ENCODE measurements at regions not wholly inside any gene's neighbourhood (a gene's known extent, or its start where the extent isn't known, plus 50 kb on each side); places are given as distances from the start of the nearest gene placed in this dataset.

- H3K36me3 ChIP-seq (ENCODE audit: control insufficient read depth in 1 of 2, insufficient read depth in 2 of 2, low read length in 2 of 2): no peaks in the 10 kb centered on the region
- no peak for ATAC-seq
- no peak overlapping the region for H3K4me3 ChIP-seq (replicated peaks in 1 of 2; ENCODE audit: low read depth in 1 of 2, low read length in 2 of 2)
- no peak overlapping the region for H3K27ac ChIP-seq (ENCODE audit: low read depth, low read length)
- H3K4me2 ChIP-seq (ENCODE audit: low read length): no peak overlapping the region
- TF ChIP-seq EZH2 (IDR thresholded peaks at IDR 0.05) (no peak), ELF1 (IDR thresholded peaks at IDR 0.05; ENCODE audit: borderline replicate concordance, low read depth) (no peak), SP1 (IDR thresholded peaks at IDR 0.05; ENCODE audit: low read depth) (no peak), MAX (IDR thresholded peaks at IDR 0.05) (no peak), CTCF (IDR thresholded peaks at IDR 0.05 in 2 of 3, conservative IDR thresholded peaks at IDR 0.05 in 1 of 3; ENCODE audit: borderline replicate concordance in 1 of 3, insufficient read depth in 1 of 3, low read depth in 2 of 3, low read length in 2 of 3) (no peak), SIN3A (IDR thresholded peaks at IDR 0.05; ENCODE audit: low read depth) (no peak), EZH2phosphoT487 (IDR thresholded peaks at IDR 0.05; ENCODE audit: borderline replicate concordance) (no peak)
- RAD21 ChIA-PET (ENCODE audit: low non-redundant PET in 1 of 2, low total read pairs in 2 of 2, uncharacterized antibody in 2 of 2, unreplicated experiment in 2 of 2): no interaction called here
- DNase-seq (ENCODE audit: low read depth, low spot score): no peak
- intact Hi-C loops (cut with micrococcal nuclease): no loop called here
- H3K27me3 ChIP-seq (ENCODE audit: insufficient read depth, low read length): no peaks in the 10 kb centered on the region
- POLR2A ChIA-PET: no interaction called here
- H3K4me1 ChIP-seq (ENCODE audit: control insufficient read depth in 1 of 2, insufficient read depth in 2 of 2, low read length in 2 of 2): no peaks in the 10 kb centered on the region
- no peaks in the 10 kb centered on the region for H4K20me1 ChIP-seq (ENCODE audit: insufficient read depth)
- no peaks in the 10 kb centered on the region for H3K9me2 ChIP-seq (ENCODE audit: insufficient read depth)
- no TSS peak for BruUV-seq (replicated peaks)
- CTCF ChIA-PET: no interaction called here
- H2AFZ ChIP-seq (ENCODE audit: low read depth, low read length, poor library complexity, severe bottlenecking): no peak overlapping the region
- no peaks in the 10 kb centered on the region for H3K79me2 ChIP-seq (ENCODE audit: insufficient read depth, low read length)
- no peak overlapping the region for H3K9ac ChIP-seq (ENCODE audit: low read length)
- H3K9me3 ChIP-seq (ENCODE audit: control insufficient read depth in 1 of 2, insufficient read depth in 1 of 2, low read depth in 1 of 2, low read length in 2 of 2): peaks cover 16 to 19% of the 10 kb centered on the region in 2 experiments; a peak in 3 of 4 replicates
Measured at GRCh38 chr18:73218293-73218692, 350.5 kb upstream of the NETO1 start.

GRCh38 chr18:73214970-73215369 is 347.2 kb upstream of the NETO1 start:
- no peaks in the 10 kb centered on the region for H3K79me2 ChIP-seq (ENCODE audit: insufficient read depth, low read length)
- ATAC-seq (no peak), DNase-seq (ENCODE audit: low read depth, low spot score) (no peak)
- H2AFZ ChIP-seq (ENCODE audit: low read depth, low read length, poor library complexity, severe bottlenecking): no peak overlapping the region
- no peak overlapping the region for H3K4me2 ChIP-seq (ENCODE audit: low read length)
- H3K4me3 ChIP-seq (replicated peaks in 1 of 2; ENCODE audit: low read depth in 1 of 2, low read length in 2 of 2): no peak overlapping the region
- H3K9me2 ChIP-seq (ENCODE audit: insufficient read depth): no peaks in the 10 kb centered on the region
- RAD21 ChIA-PET (ENCODE audit: low non-redundant PET in 1 of 2, low total read pairs in 2 of 2, uncharacterized antibody in 2 of 2, unreplicated experiment in 2 of 2): no interaction called here
- no TSS peak for BruUV-seq (replicated peaks)
- no peaks in the 10 kb centered on the region for H3K4me1 ChIP-seq (ENCODE audit: control insufficient read depth in 1 of 2, insufficient read depth in 2 of 2, low read length in 2 of 2)
- H4K20me1 ChIP-seq (ENCODE audit: insufficient read depth): no peaks in the 10 kb centered on the region
- H3K27me3 ChIP-seq (ENCODE audit: insufficient read depth, low read length): no peaks in the 10 kb centered on the region
- no peak for TF ChIP-seq EGR1 (IDR thresholded peaks at IDR 0.05; ENCODE audit: low read depth)
- H3K9me3 ChIP-seq (ENCODE audit: control insufficient read depth in 1 of 2, insufficient read depth in 1 of 2, low read depth in 1 of 2, low read length in 2 of 2): peaks cover 16 to 18% of the 10 kb centered on the region in 2 experiments; a peak in 2 of 4 replicates
- intact Hi-C loops (cut with micrococcal nuclease): no loop called here
- no peaks in the 10 kb centered on the region for H3K36me3 ChIP-seq (ENCODE audit: control insufficient read depth in 1 of 2, insufficient read depth in 2 of 2, low read length in 2 of 2)
- no peak overlapping the region for H3K9ac ChIP-seq (ENCODE audit: low read length)
- POLR2A ChIA-PET: no interaction called here
- no peak overlapping the region for H3K27ac ChIP-seq (ENCODE audit: low read depth, low read length)
- CTCF ChIA-PET: no interaction called here
